GM12891 (cell line): ENCODE measurements at regions not wholly inside any gene's neighbourhood (a gene's known extent, or its start where the extent isn't known, plus 50 kb on each side); places are given as distances from the start of the nearest gene placed in this dataset.

Source experiments
- POLR2A ChIP-seq: IDR thresholded peaks from 2 replicates; pipeline ENCODE4 v1.6.1; 2011; ENCODE audit warnings: low read depth, low read length, control low read depth
- POLR2AphosphoS5 ChIP-seq: IDR thresholded peaks from 2 replicates; pipeline ENCODE4 v1.6.1; 2011; ENCODE audit warnings: low read depth, low read length, control low read depth
- POU2F2 ChIP-seq: IDR thresholded peaks from 2 replicates; pipeline ENCODE4 v1.6.1; 2011; ENCODE audit warnings: low read depth, mild to moderate bottlenecking, control low read depth, low read length, moderate library complexity

DNA sequence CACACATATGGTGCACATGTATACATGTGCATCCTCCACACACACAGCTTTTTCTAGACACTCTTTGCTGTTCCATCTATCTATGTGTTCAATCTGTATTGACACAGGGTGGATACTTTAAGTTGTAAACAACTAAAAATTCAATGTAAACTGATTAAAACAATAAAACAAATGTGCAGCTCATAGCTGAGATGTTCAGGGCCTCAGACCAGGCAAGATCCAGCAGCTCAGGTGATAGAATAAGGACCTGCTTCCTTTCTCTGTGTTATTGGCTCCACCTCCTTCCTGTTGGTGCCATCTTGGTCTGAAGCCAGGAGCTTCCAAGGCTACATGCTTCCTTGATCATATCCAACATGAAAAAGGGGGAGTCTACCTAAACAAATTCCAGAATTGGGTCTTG lies 158.1 kb upstream of the RFLNA start:
- TF ChIP-seq POLR2AphosphoS5 (no peak), POU2F2 (no peak), POLR2A (no peak)
